Occipital lobe (tissue), 1 donor: ENCODE measurements at regions not wholly inside any gene's neighbourhood (a gene's known extent, or its start where the extent isn't known, plus 50 kb on each side); places are given as distances from the start of the nearest gene placed in this dataset.
"Not testable (repeated sequence)": the region's sequence is repeated elsewhere in the genome, so short reads cannot be mapped to it uniquely, and the experiment has no call there.

Experiments used
- DNase-seq: peaks from one replicate; lab custom pipeline; 2025; lab: John Stamatoyannopoulos, UW

- no peak for DNase-seq
Observed at GRCh38 chr3:194910414-194910984, 224.8 kb downstream of the FAM43A start.

GRCh38 chr3:194913316-194913715 is 227.6 kb downstream of the FAM43A start:
- DNase-seq: no peak

GRCh38 chr3:194924889-194925288 is 239.2 kb downstream of the FAM43A start:
- not testable (repeated sequence) for DNase-seq

- DNase-seq: no peak
Observed at GRCh38 chr3:194925614-194926013, 239.9 kb downstream of the FAM43A start.

- DNase-seq: no peak
Observed at GRCh38 chr3:194928227-194928626, 242.5 kb downstream of the FAM43A start.

- no peak for DNase-seq
Observed at GRCh38 chr3:194928831-194929577, 243.3 kb downstream of the FAM43A start.

- DNase-seq: no peak
Observed at GRCh38 chr3:194929578-194929960, 243.9 kb downstream of the FAM43A start.

- DNase-seq: no peak
Observed at GRCh38 chr3:194930377-194931204, 244.9 kb downstream of the FAM43A start.

GRCh38 chr3:194931347-194931746 is 245.7 kb downstream of the FAM43A start:
- DNase-seq: no peak

- no peak for DNase-seq
Observed at GRCh38 chr3:194931865-194932264, 246.2 kb downstream of the FAM43A start.

GRCh38 chr3:194933465-194933864 is 247.8 kb downstream of the FAM43A start:
- DNase-seq: no peak

GRCh38 chr3:194935061-194935460 is 249.4 kb downstream of the FAM43A start:
- DNase-seq: no peak

- DNase-seq: no peak
Observed at GRCh38 chr3:194935632-194936470, 250.2 kb downstream of the FAM43A start.

- no peak for DNase-seq
Observed at GRCh38 chr3:194936659-194937058, 251.0 kb downstream of the FAM43A start.

GRCh38 chr3:194937144-194937543 is 251.5 kb downstream of the FAM43A start:
- no peak for DNase-seq

- no peak for DNase-seq
Observed at GRCh38 chr3:194937882-194938321, 252.2 kb downstream of the FAM43A start.

GRCh38 chr3:194938845-194939531 is 253.3 kb downstream of the FAM43A start:
- no peak for DNase-seq

GRCh38 chr3:194939532-194939909 is 253.8 kb downstream of the FAM43A start:
- no peak for DNase-seq

GRCh38 chr3:194939949-194940770 is 254.5 kb downstream of the FAM43A start:
- DNase-seq: no peak

- no peak for DNase-seq
Observed at GRCh38 chr3:194941360-194941955, 255.8 kb downstream of the FAM43A start.
